ENCODE measurements at regions not wholly inside any gene's neighbourhood (a gene's known extent, or its start where the extent isn't known, plus 50 kb on each side); places are given as distances from the start of the nearest gene placed in this dataset.
"Not testable (repeated sequence)": the region's sequence is repeated elsewhere in the genome, so short reads cannot be mapped to it uniquely, and the experiment has no call there.

DNA sequence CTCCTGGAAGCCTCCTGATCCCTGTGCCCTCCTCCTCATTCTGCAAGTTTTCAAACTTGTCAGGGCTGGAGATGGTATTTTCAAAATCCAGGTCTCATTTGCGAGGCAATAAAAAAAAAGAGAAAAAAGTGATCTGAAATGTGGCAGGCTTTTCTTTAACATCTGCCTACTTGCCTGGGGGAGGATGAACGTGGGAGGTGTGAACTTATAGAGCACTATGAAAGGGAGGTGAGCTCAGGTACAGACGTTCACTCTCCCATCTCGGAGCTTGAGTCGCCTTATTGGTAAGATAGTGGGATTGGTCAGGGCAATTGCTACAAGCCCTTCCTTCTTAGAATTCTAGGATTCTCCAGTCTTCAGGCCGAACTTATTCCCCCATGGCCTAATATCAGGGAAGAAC is 104.8 kb upstream of the CADM1 start:
- DNase-seq, result no peak

DNA sequence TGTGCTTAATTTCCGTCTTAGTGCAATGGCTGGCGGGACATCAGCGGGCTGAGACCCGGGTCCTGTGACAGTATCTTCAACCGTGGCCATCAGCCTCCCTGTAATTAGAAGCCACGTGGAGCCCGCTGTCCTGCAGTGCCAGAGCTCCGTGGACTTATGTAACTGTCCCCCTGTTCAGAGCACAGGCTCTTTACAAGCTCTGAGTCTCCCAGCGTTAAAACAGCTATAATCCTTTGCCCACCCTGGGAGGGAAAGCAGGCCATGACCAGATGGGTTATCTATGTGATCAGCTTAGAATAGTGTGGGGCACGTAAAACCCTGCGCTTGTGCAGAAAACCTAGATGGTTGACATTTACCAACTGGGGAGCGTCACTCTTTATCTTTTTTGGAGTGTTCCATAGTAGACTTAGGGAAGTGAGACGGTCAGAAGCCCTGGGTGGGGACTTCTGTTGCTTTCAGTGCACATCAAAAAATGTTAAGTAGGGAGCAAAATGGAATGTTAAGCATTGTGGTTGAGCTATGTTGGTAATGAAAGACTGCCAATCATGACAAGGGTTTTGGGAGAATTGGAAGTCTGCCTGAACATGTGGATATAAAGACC is 103.5 kb upstream of the CADM1 start:
- DNase-seq, result no peak

DNA sequence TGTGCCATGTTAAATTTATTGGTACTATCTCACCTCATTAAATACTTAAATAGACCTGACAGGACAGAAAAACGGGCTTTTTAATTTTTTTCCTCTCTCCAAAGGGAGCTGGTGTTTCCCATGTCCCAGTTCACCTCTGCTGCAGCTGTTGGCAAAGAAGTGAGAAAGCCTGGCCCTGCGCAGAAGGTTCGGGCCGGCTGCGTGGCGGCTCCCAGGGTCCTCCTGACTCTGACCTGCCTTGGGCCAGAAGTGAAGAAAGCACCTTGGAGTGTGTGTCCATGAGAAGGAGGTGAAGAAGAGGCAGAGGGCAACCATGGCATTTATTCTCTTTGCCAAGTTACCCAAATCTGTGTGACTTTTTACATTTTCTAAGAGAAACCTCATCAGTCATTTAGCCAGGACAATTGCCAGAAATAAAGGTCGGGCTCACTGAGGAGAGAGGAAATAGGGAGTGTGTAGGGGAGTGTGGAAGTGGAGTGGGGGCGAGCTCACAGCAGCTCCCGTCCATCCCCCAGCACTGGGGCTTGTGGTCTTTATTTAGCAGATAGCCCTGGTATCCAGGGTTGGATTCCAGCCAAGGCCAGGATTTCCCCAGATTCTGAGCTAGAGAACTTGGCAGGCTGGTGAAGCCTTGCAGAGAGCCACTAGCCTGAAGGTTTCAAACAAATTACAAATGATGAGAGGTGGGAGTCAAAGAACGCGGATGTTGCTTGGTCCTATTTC is 102.4 kb upstream of the CADM1 start:
- no peak for DNase-seq

DNA sequence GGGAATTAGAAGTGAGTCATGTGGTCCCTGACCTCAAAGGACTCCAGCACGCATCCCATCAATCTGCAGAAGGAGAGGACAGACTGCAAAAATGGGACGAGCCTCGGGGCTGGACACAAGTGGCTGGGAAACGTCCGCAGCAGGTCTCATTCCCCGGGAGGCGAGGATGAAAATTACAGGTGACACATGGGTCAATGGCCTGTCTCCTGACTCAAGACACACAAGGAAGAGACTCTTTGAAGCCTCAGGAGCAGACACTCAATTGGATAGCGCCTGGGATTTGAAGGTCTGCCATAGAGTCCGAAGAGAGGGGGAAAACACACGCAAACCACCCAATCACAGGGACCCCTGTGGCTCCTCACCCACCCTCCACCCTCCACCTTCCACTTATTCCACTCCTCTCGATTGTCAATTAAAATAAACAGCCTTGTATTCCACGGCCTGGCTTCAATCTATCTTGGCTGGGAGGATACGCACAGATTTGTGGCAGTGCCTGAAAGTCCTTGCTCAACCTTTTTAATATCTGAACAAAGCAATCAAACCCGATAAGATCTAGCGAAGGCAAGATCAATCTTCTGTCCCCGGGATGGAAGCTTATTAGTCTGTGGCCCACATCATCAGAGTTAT is 101.8 kb upstream of the CADM1 start:
- no peak for DNase-seq

- not testable (repeated sequence) for DNase-seq
These were observed 101.2 kb upstream of the CADM1 start for GRCh38 chr11:115605397-115605796.

- DNase-seq, result no peak
These were observed 94.9 kb upstream of the CADM1 start for GRCh38 chr11:115599125-115599524.

DNA sequence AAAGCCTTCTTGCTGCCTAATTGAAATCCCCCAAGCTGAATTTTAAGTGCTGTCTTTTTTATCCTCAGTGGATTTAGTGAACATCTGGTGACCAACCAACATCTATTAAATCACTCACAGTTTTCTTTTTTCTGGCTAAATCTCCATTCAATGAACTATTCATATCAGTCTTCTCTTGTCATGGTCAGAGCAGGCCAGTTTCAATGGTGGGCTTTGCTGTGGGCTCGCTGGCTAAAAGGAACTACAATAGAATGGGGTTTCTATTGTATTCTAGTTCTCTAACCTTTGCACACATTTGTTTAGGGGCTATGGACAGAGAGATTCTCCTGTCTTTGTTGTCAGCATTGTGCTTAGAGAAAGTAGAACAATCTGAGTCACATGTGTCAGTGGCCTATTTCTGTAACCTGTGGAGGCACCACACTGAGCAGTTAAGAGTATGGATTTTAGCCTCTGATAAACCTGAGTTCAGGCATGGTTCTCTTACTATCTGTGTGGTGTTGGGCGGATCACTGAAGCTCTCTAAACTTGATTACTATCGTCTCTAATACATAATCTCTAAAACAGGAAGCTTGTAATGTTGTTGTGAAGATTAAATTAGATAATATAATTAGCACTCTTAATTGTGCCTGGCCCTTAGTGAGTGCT is 94.2 kb upstream of the CADM1 start:
- no peak for DNase-seq

GRCh38 chr11:115591380-115591779 is 87.2 kb upstream of the CADM1 start:
- no peak for DNase-seq

DNA sequence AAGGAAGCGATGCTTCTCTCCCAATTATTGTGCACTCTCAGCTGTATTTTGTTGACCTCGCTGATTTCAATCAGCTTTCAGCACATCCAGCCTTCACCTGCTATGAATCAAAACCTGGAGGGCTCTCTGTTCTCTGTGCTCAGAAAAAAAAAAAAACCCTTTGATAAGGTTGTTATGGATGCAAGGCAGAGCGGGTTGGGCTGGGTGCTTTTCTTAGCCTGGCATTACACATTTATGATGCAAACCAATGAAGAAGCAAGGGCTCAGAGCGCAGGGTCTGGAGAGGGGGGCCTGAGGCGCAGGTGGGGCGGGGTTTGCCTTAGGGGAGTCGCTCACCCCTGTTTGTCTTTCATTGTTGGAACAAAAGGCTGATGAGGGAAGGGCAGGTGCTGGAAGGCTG is 86.0 kb upstream of the CADM1 start:
- DNase-seq, result no peak

GRCh38 chr11:115587718-115588342 is 83.6 kb upstream of the CADM1 start:
- no peak for DNase-seq

GRCh38 chr11:115585361-115586024 is 81.3 kb upstream of the CADM1 start:
- peak in 1 of 5 donors; percentile 60 for DNase-seq

DNA sequence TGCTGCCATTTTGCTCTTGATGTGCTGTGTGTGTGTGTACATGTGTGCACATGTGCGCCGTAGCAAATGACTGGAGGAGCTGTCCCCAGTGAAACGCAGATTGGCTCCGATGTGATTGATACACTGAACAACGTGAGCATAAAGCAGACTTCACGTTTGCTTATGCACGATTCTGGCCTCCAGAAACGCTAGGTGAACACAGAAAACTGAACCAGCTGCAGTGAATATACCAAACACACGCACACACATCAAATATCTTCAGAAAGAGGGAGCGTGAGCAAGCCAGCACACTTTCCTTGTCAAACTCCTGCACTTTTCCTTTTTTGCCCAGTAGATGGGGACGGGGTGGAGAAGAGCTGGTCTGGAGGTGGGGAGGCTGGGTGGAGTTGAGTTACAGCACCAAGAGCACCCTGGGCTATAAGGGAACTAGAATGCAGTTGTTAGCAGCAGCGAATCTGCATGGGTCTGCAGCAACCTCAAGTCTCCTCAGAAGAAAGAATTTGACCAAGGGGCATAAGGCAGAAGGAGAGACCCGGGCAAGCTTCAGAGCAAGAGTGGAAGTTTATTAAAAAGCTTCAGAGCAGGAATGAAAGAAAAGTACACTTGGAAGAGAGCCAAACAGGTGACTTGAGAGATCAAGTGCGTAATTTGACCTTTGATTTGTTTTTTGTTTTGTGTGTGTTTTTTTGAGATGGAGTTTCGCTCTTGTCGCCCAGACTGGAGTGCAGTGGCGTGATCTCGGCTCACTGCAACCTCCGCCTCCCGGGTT is 77.8 kb upstream of the CADM1 start:
- DNase-seq, result no peak

DNA sequence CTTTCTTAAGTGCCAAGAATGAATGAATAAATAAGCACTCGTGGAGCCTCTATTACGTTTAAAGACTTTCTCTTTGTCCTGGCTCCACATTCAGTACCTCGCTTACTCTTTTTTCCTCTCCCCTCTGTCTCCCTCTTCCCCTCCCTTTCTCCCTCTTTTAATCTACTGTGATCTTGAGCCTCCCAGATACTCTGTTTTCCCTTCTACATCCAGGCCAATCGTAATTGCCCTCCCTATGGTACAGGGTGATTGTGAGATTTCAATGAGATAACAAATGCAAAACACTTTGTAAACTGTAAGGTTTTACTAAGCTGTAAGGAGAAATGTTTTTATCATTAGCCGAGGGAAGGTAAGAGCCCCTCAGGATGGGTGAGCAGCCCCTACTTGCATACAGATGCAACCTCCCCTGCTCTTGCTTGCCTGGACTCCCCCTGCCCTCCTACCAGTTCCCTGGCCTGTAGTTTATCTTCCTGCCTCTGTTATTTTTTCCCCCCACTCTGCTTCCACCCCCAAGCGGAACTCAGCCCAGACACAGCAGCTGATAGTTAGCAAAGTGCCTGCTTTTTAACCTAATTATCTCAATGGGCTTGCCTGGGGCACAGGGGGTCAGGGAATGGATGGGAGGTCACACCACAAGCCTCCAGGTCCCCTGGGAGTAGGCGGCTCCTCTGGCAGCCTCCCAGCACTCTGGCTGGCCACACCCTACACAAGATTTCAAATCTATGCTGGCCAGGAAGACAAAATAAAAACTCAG is 76.9 kb upstream of the CADM1 start:
- DNase-seq, result no peak

GRCh38 chr11:115580416-115580815 is 76.2 kb upstream of the CADM1 start:
- DNase-seq, result no peak

DNA sequence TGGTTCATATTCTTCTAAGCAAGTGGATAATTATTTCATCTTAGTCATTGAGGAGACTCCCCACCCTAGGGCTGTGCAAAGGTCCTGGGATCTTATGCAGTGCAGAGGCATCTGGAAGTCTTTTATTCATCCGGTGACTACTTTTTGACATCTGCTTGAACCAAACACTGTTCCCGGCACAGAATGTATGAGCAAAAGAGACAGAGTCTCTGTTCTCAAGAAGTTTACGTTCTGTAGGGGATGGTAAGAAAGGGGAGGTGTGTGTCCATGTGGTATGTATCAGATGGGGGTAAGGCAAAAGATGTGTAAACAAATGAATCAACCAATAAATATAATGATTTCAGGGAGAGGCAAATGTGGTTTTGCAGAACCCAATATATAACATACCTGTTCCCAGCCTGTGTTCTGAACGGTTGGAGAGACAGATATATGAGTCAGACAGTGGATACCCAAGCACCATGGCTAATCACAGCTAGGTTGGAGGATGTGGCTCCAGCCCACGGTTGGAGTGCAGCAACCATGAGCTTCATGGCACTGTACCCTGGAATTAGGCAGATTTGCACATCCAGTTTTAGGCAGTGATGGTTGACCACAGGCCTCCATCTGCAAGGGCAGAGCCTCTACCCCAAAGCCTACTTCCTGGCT is 75.1 kb upstream of the CADM1 start:
- DNase-seq, result no peak

- no peak for DNase-seq
These were observed 74.1 kb upstream of the CADM1 start for GRCh38 chr11:115578275-115578674.

GRCh38 chr11:115577701-115578100 is 73.5 kb upstream of the CADM1 start:
- no peak for DNase-seq

DNA sequence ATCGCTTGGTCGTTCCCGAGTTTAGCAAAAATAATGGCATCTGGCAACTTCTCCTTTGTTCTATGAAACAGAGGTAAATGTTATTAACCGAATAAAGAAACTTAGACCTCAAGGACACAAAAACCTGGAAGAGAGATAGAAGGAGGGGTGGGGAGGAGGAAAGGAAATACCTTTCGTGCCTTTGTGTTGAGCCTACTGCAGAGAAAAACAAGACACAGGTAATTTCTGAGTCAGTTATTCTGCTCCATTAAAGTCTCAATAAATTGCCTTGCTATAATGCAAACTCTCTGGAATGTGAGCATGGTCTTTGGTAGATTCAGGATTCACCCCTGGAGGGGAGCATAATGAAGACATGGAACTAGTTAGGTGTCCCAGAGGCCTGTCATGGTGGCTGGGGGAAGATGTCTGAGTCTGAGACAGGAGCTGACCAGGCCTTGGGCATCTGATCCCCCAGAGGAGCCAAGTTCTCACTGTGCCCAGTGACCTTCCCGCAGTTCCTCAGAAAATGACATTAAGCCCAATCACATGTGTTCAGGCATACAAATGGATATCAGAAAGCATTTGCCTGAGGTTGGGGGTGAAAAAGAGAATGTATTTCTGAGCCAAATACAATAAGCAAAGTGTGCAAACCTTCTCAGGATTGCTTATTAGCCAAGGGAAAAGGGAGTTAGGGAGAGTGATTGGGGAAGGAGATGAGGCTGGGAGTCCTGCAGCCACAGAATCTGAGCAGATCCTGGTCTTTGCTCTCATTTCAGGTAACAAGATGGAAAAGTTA is 72.6 kb upstream of the CADM1 start:
- no peak for DNase-seq

GRCh38 chr11:115572551-115572950 is 68.3 kb upstream of the CADM1 start:
- DNase-seq, result no peak

Measured in T-helper 1 cell (primary cell).